ENCODE measurements at regions not wholly inside any gene's neighbourhood (a gene's known extent, or its start where the extent isn't known, plus 50 kb on each side); places are given as distances from the start of the nearest gene placed in this dataset.

- Histone ChIP-seq H3K4me1 (ENCODE audit: low read length) (no peaks in the 10 kb centered on the region), H3F3A (ENCODE audit: insufficient read depth, low read length) (no peaks in the 10 kb centered on the region), H3K27ac (ENCODE audit: low read length) (no peak overlapping the region), H3K9ac (ENCODE audit: low read length) (no peak overlapping the region), H3K4me2 (ENCODE audit: low read depth, low read length) (no peak overlapping the region), H4K20me1 (ENCODE audit: insufficient read depth, low read length) (no peaks in the 10 kb centered on the region), H3K79me2 (ENCODE audit: low read length) (no peaks in the 10 kb centered on the region), H3K36me3 (replicated peaks; ENCODE audit: insufficient read depth, low read length) (no peaks in the 10 kb centered on the region), H3K4me3 (ENCODE audit: low read length) (no peak overlapping the region), H2AFZ (ENCODE audit: low read length) (no peak overlapping the region), H3K9me2 (replicated peaks; ENCODE audit: insufficient read depth, low read length) (no peaks in the 10 kb centered on the region), H3K27me3 (replicated peaks; ENCODE audit: insufficient read depth, low read length) (no peaks in the 10 kb centered on the region), H3K9me3 (replicated peaks; ENCODE audit: insufficient read depth, low read length) (no peaks in the 10 kb centered on the region)
- TF ChIP-seq CTCF (IDR thresholded peaks at IDR 0.05; ENCODE audit: low read length) (no peak), EZH2phosphoT487 (IDR thresholded peaks at IDR 0.05; ENCODE audit: low read length) (no peak), EZH2 (optimal IDR thresholded peaks at IDR 0.05; ENCODE audit: low read depth, low read length) (no peak)
- DNase-seq: no peak
These were observed 674.2 kb upstream of the CHAC2 start for GRCh38 chr2:53093355-53093754.

GRCh38 chr2:53091183-53091582 lies 676.4 kb upstream of the CHAC2 start:
- H3K36me3 ChIP-seq (replicated peaks; ENCODE audit: insufficient read depth, low read length): no peaks in the 10 kb centered on the region
- TF ChIP-seq EZH2 (optimal IDR thresholded peaks at IDR 0.05; ENCODE audit: low read depth, low read length) (no peak), CTCF (IDR thresholded peaks at IDR 0.05; ENCODE audit: low read length) (no peak), EZH2phosphoT487 (IDR thresholded peaks at IDR 0.05; ENCODE audit: low read length) (no peak)
- no peaks in the 10 kb centered on the region for H4K20me1 ChIP-seq (ENCODE audit: insufficient read depth, low read length)
- no peak for DNase-seq
- H3K9me2 ChIP-seq (replicated peaks; ENCODE audit: insufficient read depth, low read length): no peaks in the 10 kb centered on the region
- H3K9me3 ChIP-seq (replicated peaks; ENCODE audit: insufficient read depth, low read length): no peaks in the 10 kb centered on the region
- no peak overlapping the region for H3K9ac ChIP-seq (ENCODE audit: low read length)
- H3F3A ChIP-seq (ENCODE audit: insufficient read depth, low read length): no peaks in the 10 kb centered on the region
- no peaks in the 10 kb centered on the region for H3K4me1 ChIP-seq (ENCODE audit: low read length)
- no peak overlapping the region for H3K27ac ChIP-seq (ENCODE audit: low read length)
- H3K4me3 ChIP-seq (ENCODE audit: low read length): no peak overlapping the region
- no peak overlapping the region for H3K4me2 ChIP-seq (ENCODE audit: low read depth, low read length)
- H3K79me2 ChIP-seq (ENCODE audit: low read length): no peaks in the 10 kb centered on the region
- H2AFZ ChIP-seq (ENCODE audit: low read length): no peak overlapping the region
- H3K27me3 ChIP-seq (replicated peaks; ENCODE audit: insufficient read depth, low read length): no peaks in the 10 kb centered on the region

- Histone ChIP-seq H4K20me1 (ENCODE audit: insufficient read depth, low read length) (no peaks in the 10 kb centered on the region), H3K27me3 (replicated peaks; ENCODE audit: insufficient read depth, low read length) (no peaks in the 10 kb centered on the region), H3K79me2 (ENCODE audit: low read length) (no peaks in the 10 kb centered on the region), H3K4me1 (ENCODE audit: low read length) (no peaks in the 10 kb centered on the region), H3K36me3 (replicated peaks; ENCODE audit: insufficient read depth, low read length) (no peaks in the 10 kb centered on the region), H2AFZ (ENCODE audit: low read length) (no peak overlapping the region), H3K27ac (ENCODE audit: low read length) (no peak overlapping the region), H3K9me3 (replicated peaks; ENCODE audit: insufficient read depth, low read length) (no peaks in the 10 kb centered on the region), H3K9ac (ENCODE audit: low read length) (no peak overlapping the region), H3K9me2 (replicated peaks; ENCODE audit: insufficient read depth, low read length) (no peaks in the 10 kb centered on the region), H3K4me2 (ENCODE audit: low read depth, low read length) (no peak overlapping the region), H3F3A (ENCODE audit: insufficient read depth, low read length) (no peaks in the 10 kb centered on the region), H3K4me3 (ENCODE audit: low read length) (no peak overlapping the region)
- no peak for DNase-seq
- TF ChIP-seq EZH2 (optimal IDR thresholded peaks at IDR 0.05; ENCODE audit: low read depth, low read length): no peak
- TF ChIP-seq CTCF (IDR thresholded peaks at IDR 0.05; ENCODE audit: low read length): no peak
- TF ChIP-seq EZH2phosphoT487 (IDR thresholded peaks at IDR 0.05; ENCODE audit: low read length): no peak
These were observed 679.6 kb upstream of the CHAC2 start for GRCh38 chr2:53087874-53088461.
